HG03139 (cell line): ENCODE measurements at regions not wholly inside any gene's neighbourhood (a gene's known extent, or its start where the extent isn't known, plus 50 kb on each side); places are given as distances from the start of the nearest gene placed in this dataset.

Source experiments
- ATAC-seq: cut with Tn5 transposase; IDR thresholded peaks from one replicate; pipeline ENCODE4 v1.9.1; 2021; ENCODE audit not compliant: unreplicated experiment

- no peak for ATAC-seq
These were observed 490.4 kb upstream of the SEMA3A start for GRCh38 chr7:84684836-84685480.

DNA sequence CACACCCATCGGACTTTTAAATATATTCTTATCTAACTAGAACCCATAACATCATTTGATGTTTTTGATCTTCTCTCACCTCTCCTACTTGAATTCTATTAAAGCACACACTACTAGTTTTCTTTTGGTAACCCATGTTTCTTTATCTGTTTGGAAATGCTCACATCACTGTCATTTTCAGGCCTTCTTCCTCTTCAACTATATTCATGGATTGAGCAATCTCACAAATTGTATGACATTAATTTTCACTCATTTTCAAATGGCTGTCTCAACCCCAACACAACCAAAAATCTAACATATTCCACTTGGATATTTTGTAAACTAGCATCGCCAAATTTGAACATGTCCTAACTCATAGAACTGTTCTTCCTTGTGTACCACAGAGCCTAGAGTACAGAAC lies 488.0 kb upstream of the SEMA3A start:
- no peak for ATAC-seq

GRCh38 chr7:84678841-84679240 lies 484.3 kb upstream of the SEMA3A start:
- ATAC-seq = no peak

- ATAC-seq = no peak
These were observed 482.6 kb upstream of the SEMA3A start for GRCh38 chr7:84677117-84677732.

GRCh38 chr7:84675633-84676034 lies 481.0 kb upstream of the SEMA3A start:
- no peak for ATAC-seq

DNA sequence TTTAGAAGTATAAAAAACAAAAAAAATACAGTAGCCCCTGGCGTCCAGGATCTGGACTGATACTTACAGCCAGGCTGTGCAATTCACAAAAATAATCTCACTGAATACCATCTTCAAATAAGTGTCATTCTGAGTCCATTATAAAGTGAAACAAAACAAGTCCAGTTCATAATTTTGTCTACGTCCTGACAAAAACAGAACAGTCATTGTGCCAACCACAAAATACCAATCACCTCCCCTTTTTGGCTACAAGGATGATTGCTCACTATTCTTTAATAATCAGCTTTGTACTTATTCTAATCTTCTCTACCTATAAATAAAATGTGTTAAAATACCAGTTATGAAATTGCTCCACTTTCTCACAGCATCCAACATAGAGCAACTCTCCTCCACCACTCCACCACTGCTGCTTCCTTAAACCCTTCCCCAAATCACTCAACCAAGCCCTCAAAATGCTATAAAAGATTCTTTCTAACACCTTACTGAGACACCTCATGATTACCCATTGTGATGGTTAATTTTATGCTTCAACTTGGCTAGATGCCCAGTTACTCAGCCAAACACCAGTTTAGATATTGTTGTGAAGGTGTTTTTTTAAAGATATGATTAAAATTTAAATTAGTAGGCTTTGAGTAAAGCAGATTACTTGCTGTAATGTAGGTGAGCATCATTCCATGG lies 479.8 kb upstream of the SEMA3A start:
- ATAC-seq = no peak

GRCh38 chr7:84669177-84669732 lies 474.7 kb upstream of the SEMA3A start:
- ATAC-seq = no peak

- ATAC-seq = no peak
These were observed 473.5 kb upstream of the SEMA3A start for GRCh38 chr7:84668116-84668515.

GRCh38 chr7:84666651-84667050 lies 472.1 kb upstream of the SEMA3A start:
- no peak for ATAC-seq

DNA sequence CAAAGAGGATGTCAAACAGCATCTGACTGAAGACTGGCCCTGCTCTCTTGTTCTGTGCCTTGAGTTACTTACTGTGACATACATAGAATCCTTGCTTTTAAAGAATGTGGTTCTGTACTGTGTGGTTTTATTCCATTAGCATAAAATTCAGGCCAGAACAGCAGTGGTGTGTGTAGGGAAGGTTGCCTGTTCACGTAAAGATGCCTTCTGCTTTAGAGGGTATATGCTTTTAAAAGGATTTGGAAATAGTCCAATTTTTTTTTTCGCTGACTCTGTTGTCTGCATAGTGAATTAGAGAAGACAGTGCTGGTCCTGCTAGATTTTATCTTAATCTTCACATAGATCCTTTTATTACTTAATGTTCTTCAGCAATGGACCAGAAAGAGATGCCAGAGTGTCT lies 470.8 kb upstream of the SEMA3A start:
- ATAC-seq = no peak

DNA sequence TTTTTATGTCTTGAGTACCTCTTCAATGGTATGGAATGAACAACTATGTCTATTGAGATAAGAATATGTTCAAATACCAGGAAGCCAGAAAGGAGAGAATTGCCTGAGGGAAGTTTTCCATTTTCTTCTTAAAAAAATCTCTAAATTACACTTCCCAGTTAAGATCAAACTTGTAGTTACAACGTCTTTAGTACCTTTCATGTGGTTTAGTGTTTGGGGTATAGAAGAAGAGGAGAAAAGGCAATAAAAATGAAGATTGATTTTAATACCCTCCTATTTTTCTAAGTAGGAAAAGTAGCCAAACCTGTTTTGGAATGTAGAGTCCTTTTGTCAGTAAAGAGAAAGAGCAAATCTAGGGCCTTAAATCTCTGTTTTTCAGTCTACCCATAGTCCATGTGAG lies 470.0 kb upstream of the SEMA3A start:
- ATAC-seq = no peak

GRCh38 chr7:84663224-84663623 lies 468.6 kb upstream of the SEMA3A start:
- no peak for ATAC-seq

- ATAC-seq = no peak
These were observed 463.7 kb upstream of the SEMA3A start for GRCh38 chr7:84658286-84658685.

GRCh38 chr7:84654273-84654672 lies 459.7 kb upstream of the SEMA3A start:
- no peak for ATAC-seq

DNA sequence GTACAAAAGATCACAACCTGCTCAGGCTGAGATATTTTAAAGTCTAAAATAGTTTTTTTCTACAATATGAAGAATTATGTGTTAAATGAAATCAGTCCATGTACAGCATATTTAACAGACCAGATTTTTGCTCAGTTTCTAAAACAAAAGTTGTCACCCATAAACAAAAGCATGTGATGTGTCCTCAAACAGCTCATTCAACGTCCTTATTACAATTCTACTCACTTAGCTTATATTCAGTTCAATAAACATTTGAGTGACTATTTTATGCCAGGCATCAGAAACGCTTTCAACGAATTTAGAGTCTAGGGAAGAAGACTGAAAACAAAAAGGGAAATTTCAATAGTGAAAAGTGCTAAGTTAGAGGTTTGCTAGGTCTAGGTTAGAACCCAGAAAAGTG lies 457.3 kb upstream of the SEMA3A start:
- ATAC-seq = no peak

GRCh38 chr7:84647797-84648757 lies 453.5 kb upstream of the SEMA3A start:
- no peak for ATAC-seq

DNA sequence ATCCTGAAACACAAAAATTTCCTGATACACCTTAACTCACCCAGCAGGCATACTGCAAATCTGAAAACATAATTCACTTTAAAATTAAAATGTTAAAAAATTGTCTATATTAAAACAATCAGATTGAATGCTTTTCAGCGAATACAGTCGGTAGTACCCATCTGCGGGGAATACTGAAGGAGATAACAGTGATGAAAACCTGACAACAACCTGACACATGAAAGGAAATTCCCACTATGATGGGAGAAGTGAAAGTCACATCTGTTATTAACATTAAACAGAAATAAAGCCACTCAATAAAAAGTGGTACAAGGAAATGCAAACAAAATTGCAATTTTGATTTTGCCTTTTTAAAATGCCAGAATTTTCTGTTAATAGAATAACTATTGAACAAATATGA lies 448.0 kb upstream of the SEMA3A start:
- ATAC-seq = no peak

- ATAC-seq = no peak
These were observed 446.0 kb upstream of the SEMA3A start for GRCh38 chr7:84640637-84641036.

DNA sequence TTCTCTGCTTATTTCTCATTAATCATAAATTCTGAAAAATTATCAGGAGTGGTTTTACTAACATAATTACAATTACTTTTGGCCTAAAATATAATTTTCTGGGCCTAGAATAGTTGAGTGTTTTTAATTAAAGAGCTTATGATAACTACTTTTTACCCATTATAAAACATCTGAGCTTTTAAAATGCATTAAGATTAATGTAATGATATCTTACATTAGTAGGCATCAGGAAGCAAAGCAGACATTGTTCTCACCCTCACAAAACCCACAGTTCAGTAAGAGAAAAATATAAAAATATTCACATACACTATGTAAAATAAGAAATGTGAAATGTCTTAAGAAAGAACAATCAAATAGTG lies 443.7 kb upstream of the SEMA3A start:
- no peak for ATAC-seq

DNA sequence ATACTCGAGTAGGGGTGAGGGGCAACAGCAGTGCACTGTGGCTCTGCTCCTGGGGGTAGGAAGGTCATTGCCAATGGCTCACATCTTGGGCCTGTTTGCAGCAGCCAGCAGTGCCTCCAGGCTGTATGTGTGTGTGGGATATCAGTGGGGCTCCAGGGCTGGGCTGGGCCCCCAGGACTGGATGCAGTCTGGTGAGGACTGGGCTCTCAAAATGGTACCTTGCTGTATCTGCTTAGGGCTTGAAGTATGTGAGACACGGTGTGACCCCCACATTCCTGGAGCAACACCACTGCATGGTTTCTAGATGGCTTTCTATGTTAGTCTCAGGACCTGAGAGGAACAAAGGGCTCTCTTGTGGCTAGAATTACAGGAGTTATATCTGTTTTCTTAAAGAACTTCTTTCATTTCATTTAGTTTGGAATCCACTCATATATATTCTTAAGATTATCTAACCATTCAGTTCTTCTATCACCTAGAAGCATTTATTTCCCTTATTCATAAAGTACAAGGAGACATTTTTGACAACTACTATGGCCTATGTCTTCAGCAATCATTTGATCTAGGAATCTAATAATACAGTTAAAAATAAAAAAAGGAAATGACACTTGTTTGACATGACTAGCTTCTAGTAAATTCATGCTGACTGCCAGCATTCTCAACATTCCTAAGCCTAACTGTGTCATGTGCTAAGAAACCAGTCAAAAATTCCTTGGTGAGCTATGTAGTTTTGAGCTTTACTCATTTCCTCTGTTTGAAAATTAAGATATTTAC lies 443.2 kb upstream of the SEMA3A start:
- ATAC-seq = no peak
